HEK293 (cell line): ENCODE measurements at regions not wholly inside any gene's neighbourhood (a gene's known extent, or its start where the extent isn't known, plus 50 kb on each side); places are given as distances from the start of the nearest gene placed in this dataset.
A peak's percentile ranks its signal among the peaks of the same experiment; 100 is the strongest.
"Not testable (repeated sequence)": the region's sequence is repeated elsewhere in the genome, so short reads cannot be mapped to it uniquely, and the experiment has no call there.

Experiments used
- CTCF ChIA-PET: fragments of 350-600 bp; formaldehyde crosslinking; extraction: SDS; loops from one replicate; lab custom pipeline; 2021; ENCODE audit warnings: antibody characterized with exemption; lab: Yijun Ruan, JAX
- POLR2A ChIA-PET: fragments of 300-600 bp; formaldehyde crosslinking; extraction: SDS; loops from one replicate; lab custom pipeline; 2020; ENCODE audit warnings: antibody characterized with exemption, inconsistent platforms; lab: Yijun Ruan, JAX
- H3K27ac ChIP-seq: fragments of 200-500 bp; sonication (Bioruptor generic); 2 replicates; pipeline ENCODE4 v1.5.1; 2014; ENCODE audit warnings: low read depth, low read length, control low read depth, inconsistent platforms; ENCODE audit errors: extremely low read depth
- H3K36me3 ChIP-seq, 2 experiments: fragments of 200-500 bp in 1 of 2; sonication (Bioruptor generic) in 1 of 2; 1 replicate in 1 of 2; 2 replicates in 1 of 2; pipeline ENCODE4 v1.5.1; 2014 to 2017; ENCODE audit warnings: inconsistent platforms in 2 of 2, low read length in 2 of 2; ENCODE audit not compliant: control insufficient read depth in 2 of 2, insufficient read depth in 1 of 2
- H3K4me1 ChIP-seq: fragments of 200-500 bp; sonication (Bioruptor generic); 2 replicates; pipeline ENCODE4 v1.5.1; 2014; ENCODE audit warnings: mild to moderate bottlenecking, low read length, inconsistent platforms; ENCODE audit not compliant: control insufficient read depth, insufficient read depth
- H3K4me3 ChIP-seq: 2 replicates; pipeline ENCODE4 v1.5.1; 2011; ENCODE audit warnings: low read depth, mild to moderate bottlenecking, control low read depth, low read length, moderate library complexity
- H3K9me3 ChIP-seq: fragments of 200-500 bp; sonication (Bioruptor generic); 2 replicates; pipeline ENCODE4 v1.5.1; 2014; ENCODE audit warnings: low read depth, low read length, inconsistent platforms; ENCODE audit not compliant: control insufficient read depth, insufficient read depth
- BCL11B ChIP-seq: fragments of 450-650 bp; formaldehyde crosslinking; IDR thresholded peaks from 2 replicates; pipeline ENCODE4 v1.5.1; 2016; ENCODE audit warnings: low read depth, missing biosample characterization, missing genetic modification characterization
- HOXC10 ChIP-seq: sonication (generic); formaldehyde crosslinking; IDR thresholded peaks from 2 replicates; pipeline ENCODE4 v1.8.1; 2023; ENCODE audit warnings: mild to moderate bottlenecking, missing genetic modification reagents
- SCRT1 ChIP-seq: fragments of 450-650 bp; formaldehyde crosslinking; IDR thresholded peaks from 2 replicates; pipeline ENCODE4 v1.5.1; 2016; ENCODE audit warnings: missing biosample characterization, missing genetic modification characterization, borderline replicate concordance
- SP7 ChIP-seq: fragments of 450-650 bp; formaldehyde crosslinking; IDR thresholded peaks from 2 replicates; pipeline ENCODE4 v1.5.1; 2016; ENCODE audit warnings: missing biosample characterization, missing genetic modification characterization
- ZFP3 ChIP-seq: fragments of 450-650 bp; formaldehyde crosslinking; IDR thresholded peaks from 2 replicates; pipeline ENCODE4 v1.5.1; 2016; ENCODE audit warnings: low read depth, missing biosample characterization, missing genetic modification characterization
- ZNF132 ChIP-seq: fragments of 450-650 bp; formaldehyde crosslinking; IDR thresholded peaks from 2 replicates; pipeline ENCODE4 v1.5.1; 2017; ENCODE audit warnings: missing biosample characterization, missing genetic modification characterization, borderline replicate concordance
- ZNF169 ChIP-seq: fragments of 450-650 bp; formaldehyde crosslinking; IDR thresholded peaks from 2 replicates; pipeline ENCODE4 v1.5.1; 2016; ENCODE audit warnings: missing biosample characterization, missing genetic modification characterization
- ZNF2 ChIP-seq: fragments of 450-650 bp; formaldehyde crosslinking; IDR thresholded peaks from 2 replicates; pipeline ENCODE4 v1.5.1; 2016; ENCODE audit warnings: missing biosample characterization, missing genetic modification characterization
- ZNF311 ChIP-seq: fragments of 450-650 bp; formaldehyde crosslinking; IDR thresholded peaks from 2 replicates; pipeline ENCODE4 v1.5.1; 2017; ENCODE audit warnings: missing biosample characterization, missing genetic modification characterization, borderline replicate concordance
- ZNF324 ChIP-seq: fragments of 450-650 bp; formaldehyde crosslinking; IDR thresholded peaks from 2 replicates; pipeline ENCODE4 v1.5.1; 2016; ENCODE audit warnings: missing biosample characterization, missing genetic modification characterization
- TF ChIP-seq, protein P1 (sequence below): fragments of 450-650 bp; formaldehyde crosslinking; IDR thresholded peaks from 2 replicates; pipeline ENCODE4 v1.5.1; 2017; ENCODE audit warnings: missing biosample characterization, missing genetic modification characterization
- TF ChIP-seq, protein P2 (sequence below): fragments of 450-650 bp; formaldehyde crosslinking; IDR thresholded peaks from 2 replicates; pipeline ENCODE4 v1.5.1; 2016; ENCODE audit warnings: missing biosample characterization, missing genetic modification characterization, low read depth
- TF ChIP-seq, protein P3 (sequence below): fragments of 450-650 bp; formaldehyde crosslinking; IDR thresholded peaks from 2 replicates; pipeline ENCODE4 v1.5.1; 2017; ENCODE audit warnings: missing biosample characterization, missing genetic modification characterization

DNA sequence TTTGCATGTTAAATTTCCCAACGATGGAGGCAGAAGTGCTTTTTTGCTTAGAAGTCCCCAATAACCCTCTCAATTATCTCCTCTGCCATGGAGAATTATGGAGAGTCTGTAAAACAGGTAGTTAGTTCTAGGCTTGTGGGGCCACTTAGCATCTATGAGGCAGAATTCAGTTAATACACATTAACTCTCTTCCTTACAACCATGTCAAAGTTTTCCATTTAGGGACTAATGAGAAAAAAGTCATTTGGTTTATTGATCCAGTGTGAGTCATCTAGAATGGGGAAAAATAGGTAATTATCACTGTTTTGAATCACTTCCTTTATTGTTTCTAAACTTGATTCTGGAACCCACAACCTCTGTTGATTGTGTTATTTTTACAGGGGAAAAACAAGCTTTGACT lies 229.1 kb upstream of the COX10 start:
- no peak overlapping the region for H3K4me3 ChIP-seq
- no peak for TF ChIP-seq HOXC10 (CRISPR knock-in tag)
- TF ChIP-seq, protein P1, sequence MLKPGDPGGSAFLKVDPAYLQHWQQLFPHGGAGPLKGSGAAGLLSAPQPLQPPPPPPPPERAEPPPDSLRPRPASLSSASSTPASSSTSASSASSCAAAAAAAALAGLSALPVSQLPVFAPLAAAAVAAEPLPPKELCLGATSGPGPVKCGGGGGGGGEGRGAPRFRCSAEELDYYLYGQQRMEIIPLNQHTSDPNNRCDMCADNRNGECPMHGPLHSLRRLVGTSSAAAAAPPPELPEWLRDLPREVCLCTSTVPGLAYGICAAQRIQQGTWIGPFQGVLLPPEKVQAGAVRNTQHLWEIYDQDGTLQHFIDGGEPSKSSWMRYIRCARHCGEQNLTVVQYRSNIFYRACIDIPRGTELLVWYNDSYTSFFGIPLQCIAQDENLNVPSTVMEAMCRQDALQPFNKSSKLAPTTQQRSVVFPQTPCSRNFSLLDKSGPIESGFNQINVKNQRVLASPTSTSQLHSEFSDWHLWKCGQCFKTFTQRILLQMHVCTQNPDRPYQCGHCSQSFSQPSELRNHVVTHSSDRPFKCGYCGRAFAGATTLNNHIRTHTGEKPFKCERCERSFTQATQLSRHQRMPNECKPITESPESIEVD, result peak; percentile 39; the same call in 1 of the 2 replicates
- no peak for TF ChIP-seq SCRT1
- TF ChIP-seq ZNF132 (tag by site-specific recombination), result no peak
- no peaks in the 10 kb centered on the region for H3K36me3 ChIP-seq
- ChIA-PET CTCF (no interaction called here), POLR2A (no interaction called here)
- no peaks in the 10 kb centered on the region for H3K9me3 ChIP-seq
- H3K4me1 ChIP-seq, result peaks cover 3% of the 10 kb centered on the region; the same call in 1 of the 2 replicates
- H3K27ac ChIP-seq, result no peak overlapping the region

DNA sequence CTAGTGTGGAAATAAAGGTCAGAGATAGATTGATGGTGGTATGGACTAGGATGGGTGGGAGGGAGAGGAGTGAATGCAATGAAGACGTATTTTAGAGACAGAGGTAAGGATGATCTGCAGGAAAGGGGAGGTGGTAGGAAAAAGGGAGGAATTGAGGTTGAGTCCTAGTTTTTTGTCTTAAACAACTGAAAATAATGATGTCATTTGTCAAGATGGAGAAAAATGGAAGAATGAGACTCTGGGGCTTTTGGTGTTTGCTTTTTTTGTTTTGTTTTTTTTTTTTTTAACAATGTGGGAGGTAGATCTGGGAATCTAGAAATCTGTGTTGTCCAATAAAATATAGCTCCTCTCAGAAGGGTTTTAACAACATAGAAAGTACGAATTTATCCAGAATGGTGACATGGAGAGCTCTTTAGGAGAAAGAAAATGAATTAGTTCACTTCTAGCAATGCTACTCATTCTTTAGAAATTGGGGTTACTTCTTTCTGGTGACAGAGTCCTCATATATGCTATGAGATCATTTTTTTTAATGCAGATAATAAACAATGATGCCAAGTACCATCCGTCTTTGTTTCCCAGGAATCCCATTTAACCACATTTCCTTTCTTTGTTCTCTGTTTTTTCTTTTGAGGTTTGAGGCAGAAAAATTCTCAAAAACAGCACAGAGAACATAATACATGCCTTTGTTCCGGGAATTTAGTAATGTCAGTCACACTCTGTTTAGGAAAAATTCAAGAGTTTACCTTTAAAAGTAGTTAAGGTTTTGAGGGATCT lies 225.3 kb upstream of the COX10 start:
- no peak for TF ChIP-seq ZNF2 (tag by site-specific recombination)
- TF ChIP-seq ZNF324 (tag by site-specific recombination), result no peak
- TF ChIP-seq, protein P2, sequence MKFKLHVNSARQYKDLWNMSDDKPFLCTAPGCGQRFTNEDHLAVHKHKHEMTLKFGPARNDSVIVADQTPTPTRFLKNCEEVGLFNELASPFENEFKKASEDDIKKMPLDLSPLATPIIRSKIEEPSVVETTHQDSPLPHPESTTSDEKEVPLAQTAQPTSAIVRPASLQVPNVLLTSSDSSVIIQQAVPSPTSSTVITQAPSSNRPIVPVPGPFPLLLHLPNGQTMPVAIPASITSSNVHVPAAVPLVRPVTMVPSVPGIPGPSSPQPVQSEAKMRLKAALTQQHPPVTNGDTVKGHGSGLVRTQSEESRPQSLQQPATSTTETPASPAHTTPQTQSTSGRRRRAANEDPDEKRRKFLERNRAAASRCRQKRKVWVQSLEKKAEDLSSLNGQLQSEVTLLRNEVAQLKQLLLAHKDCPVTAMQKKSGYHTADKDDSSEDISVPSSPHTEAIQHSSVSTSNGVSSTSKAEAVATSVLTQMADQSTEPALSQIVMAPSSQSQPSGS (tag by site-specific recombination), result peak; percentile 86
- no peak for TF ChIP-seq BCL11B
- TF ChIP-seq, all 188 proteins: peak for 1
- peaks cover 3% of the 10 kb centered on the region; the same call in 1 of the 2 replicates for H3K4me1 ChIP-seq
- no peaks in the 10 kb centered on the region for H3K36me3 ChIP-seq
- no peak overlapping the region for H3K27ac ChIP-seq
- POLR2A ChIA-PET, result interaction anchor here (0.6 kb wide), 1 partner anchor 457 kb away, joined by 3 read pairs; the partner anchor contains the start of gene HS3ST3B1
- no peak overlapping the region for H3K4me3 ChIP-seq
- CTCF ChIA-PET, result no interaction called here
- H3K9me3 ChIP-seq, result peaks cover 2% of the 10 kb centered on the region; the same call in 1 of the 2 replicates

DNA sequence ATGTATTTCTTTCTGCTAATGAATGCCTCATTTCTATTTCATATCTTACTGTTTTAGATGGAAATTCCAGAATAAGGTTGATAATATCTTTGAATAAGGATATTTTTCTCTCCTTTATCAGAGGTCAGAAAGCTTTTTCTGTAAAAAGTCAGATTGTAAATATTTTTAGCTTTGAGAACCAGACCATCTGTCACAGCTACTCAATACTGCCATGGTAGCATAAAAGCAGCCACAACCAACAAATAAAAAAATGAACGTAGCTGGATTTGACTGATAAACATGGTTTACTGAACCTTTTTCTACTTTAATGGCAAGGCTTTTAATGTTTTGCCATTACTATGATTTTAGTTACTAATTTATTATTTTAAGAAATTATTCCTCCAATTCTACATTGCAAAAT lies 217.4 kb upstream of the COX10 start:
- H3K9me3 ChIP-seq, result peaks cover 2% of the 10 kb centered on the region; the same call in 1 of the 2 replicates
- POLR2A ChIA-PET, result no interaction called here
- CTCF ChIA-PET, result no interaction called here
- no peak overlapping the region for H3K4me3 ChIP-seq
- no peak overlapping the region for H3K27ac ChIP-seq
- TF ChIP-seq ZFP3 (tag by site-specific recombination), result no peak
- TF ChIP-seq ZNF169 (tag by site-specific recombination), result no peak
- TF ChIP-seq SCRT1, result no peak
- no peak for TF ChIP-seq SP7 (tag by site-specific recombination)
- TF ChIP-seq, protein P3, sequence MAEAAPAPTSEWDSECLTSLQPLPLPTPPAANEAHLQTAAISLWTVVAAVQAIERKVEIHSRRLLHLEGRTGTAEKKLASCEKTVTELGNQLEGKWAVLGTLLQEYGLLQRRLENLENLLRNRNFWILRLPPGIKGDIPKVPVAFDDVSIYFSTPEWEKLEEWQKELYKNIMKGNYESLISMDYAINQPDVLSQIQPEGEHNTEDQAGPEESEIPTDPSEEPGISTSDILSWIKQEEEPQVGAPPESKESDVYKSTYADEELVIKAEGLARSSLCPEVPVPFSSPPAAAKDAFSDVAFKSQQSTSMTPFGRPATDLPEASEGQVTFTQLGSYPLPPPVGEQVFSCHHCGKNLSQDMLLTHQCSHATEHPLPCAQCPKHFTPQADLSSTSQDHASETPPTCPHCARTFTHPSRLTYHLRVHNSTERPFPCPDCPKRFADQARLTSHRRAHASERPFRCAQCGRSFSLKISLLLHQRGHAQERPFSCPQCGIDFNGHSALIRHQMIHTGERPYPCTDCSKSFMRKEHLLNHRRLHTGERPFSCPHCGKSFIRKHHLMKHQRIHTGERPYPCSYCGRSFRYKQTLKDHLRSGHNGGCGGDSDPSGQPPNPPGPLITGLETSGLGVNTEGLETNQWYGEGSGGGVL (tag by site-specific recombination), result no peak
- no peak for TF ChIP-seq ZNF311 (tag by site-specific recombination)
- H3K36me3 ChIP-seq, result no peaks in the 10 kb centered on the region
- no peaks in the 10 kb centered on the region for H3K4me1 ChIP-seq

DNA sequence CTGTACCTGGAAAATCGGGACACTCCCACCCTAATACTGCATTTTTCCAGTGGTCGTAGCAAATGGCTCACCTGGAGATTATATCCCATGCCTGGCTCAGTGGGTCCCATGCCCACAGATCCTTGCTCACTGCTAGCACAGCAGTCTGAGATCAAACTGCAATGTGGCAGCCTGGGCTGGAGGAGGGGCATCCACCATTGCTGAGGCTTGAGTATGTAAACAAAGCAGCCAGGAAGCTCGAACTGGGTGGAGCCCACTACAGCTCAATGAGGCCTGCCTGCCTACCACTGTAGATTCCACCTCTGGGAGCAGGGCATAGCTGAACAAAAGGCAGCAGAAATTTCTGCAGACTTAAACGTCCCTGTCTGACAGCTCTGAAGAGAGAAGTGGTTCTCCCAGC lies 213.6 kb upstream of the COX10 start:
- H3K9me3 ChIP-seq, CTCF ChIA-PET, POLR2A ChIA-PET: not testable (repeated sequence)

More for the DNA sequence above, 213.6 kb upstream of the COX10 start:
- not testable (repeated sequence) for H3K4me3 ChIP-seq, H3K4me1 ChIP-seq, H3K27ac ChIP-seq, H3K36me3 ChIP-seq
